Panc1 (cell line): ENCODE measurements at regions not wholly inside any gene's neighbourhood (a gene's known extent, or its start where the extent isn't known, plus 50 kb on each side); places are given as distances from the start of the nearest gene placed in this dataset.

Experiments used
- ATAC-seq: fragments of 200-7000 bp; cut with Tn5 transposase; 2 replicates; pipeline ENCODE4 v1.9.1; 2020; ENCODE audit warnings: mild to moderate bottlenecking, moderate library complexity
- BruUV-seq: library from RNA; stranded (reverse); fragments of 400-500 nt; replicated peaks from 2 replicates; lab custom pipeline; 2021; lab: Mats Ljungman, UMichigan
- CTCF ChIA-PET: fragments of 300-600 bp; sonication (Branson Sonifier 250); formaldehyde crosslinking; loops from one replicate; lab custom pipeline; 2022; ENCODE audit warnings: antibody characterized with exemption; lab: Charles Lee
- POLR2A ChIA-PET: fragments of 300-600 bp; sonication (Branson Sonifier 250); formaldehyde crosslinking; loops from one replicate; lab custom pipeline; 2022; ENCODE audit warnings: antibody characterized with exemption; lab: Charles Lee
- DNase-seq: peaks from one replicate; pipeline ENCODE4 v3.0.0-alpha.2; 2010; ENCODE audit warnings: low read depth, low spot score
- H3K27ac ChIP-seq: 2 replicates; pipeline ENCODE4 v1.5.1; 2011; ENCODE audit warnings: mild to moderate bottlenecking, low read length, inconsistent platforms
- H3K27me3 ChIP-seq: fragments of 200-500 bp; sonication (Bioruptor generic); 2 replicates; pipeline ENCODE4 v1.6.0; 2014; ENCODE audit warnings: low read length, inconsistent platforms; ENCODE audit not compliant: control insufficient read depth, insufficient read depth
- H3K36me3 ChIP-seq: fragments of 200-500 bp; sonication (Bioruptor generic); 2 replicates; pipeline ENCODE4 v1.5.1; 2014; ENCODE audit warnings: inconsistent platforms, mild to moderate bottlenecking, low read length, moderate library complexity; ENCODE audit not compliant: control insufficient read depth, insufficient read depth
- H3K4me1 ChIP-seq: 2 replicates; pipeline ENCODE4 v1.5.1; 2011; ENCODE audit warnings: inconsistent platforms, mild to moderate bottlenecking, low read length, moderate library complexity; ENCODE audit not compliant: control insufficient read depth, insufficient read depth
- H3K4me3 ChIP-seq, 2 experiments: 2 replicates each; pipeline ENCODE4 v1.5.1; 2011 to 2012; ENCODE audit warnings: low read depth in 2 of 2, low read length in 2 of 2, mild to moderate bottlenecking in 2 of 2, inconsistent platforms in 1 of 2, moderate library complexity in 1 of 2
- H3K9me3 ChIP-seq: fragments of 200-500 bp; sonication (Bioruptor generic); 2 replicates; pipeline ENCODE4 v1.5.1; 2014; ENCODE audit warnings: low read depth, mild to moderate bottlenecking, inconsistent platforms, low read length, moderate library complexity; ENCODE audit not compliant: control insufficient read depth, insufficient read depth
- POLR2AphosphoS5 ChIP-seq: IDR thresholded peaks from 2 replicates; pipeline ENCODE4 v1.6.1; 2012; ENCODE audit warnings: mild to moderate bottlenecking, low read depth, low read length, moderate library complexity
- SIN3A ChIP-seq: IDR thresholded peaks from 2 replicates; pipeline ENCODE4 v1.6.1; 2012; ENCODE audit warnings: low read depth, mild to moderate bottlenecking, low read length, moderate library complexity, borderline replicate concordance; ENCODE audit not compliant: insufficient read depth
- TCF7L2 ChIP-seq: IDR thresholded peaks from 2 replicates; pipeline ENCODE4 v1.6.1; 2011; ENCODE audit warnings: mild to moderate bottlenecking, low read depth, low read length, inconsistent platforms
- in situ Hi-C: cut with HindIII; loops from 2 replicates; pipeline ENCODE4 v1.10.0; 2016; ENCODE audit warnings: low sequenced_read_pairs, low pct_unique_long_range_greater_than_20kb
- intact Hi-C: fragments of 100-400 bp; cut with micrococcal nuclease; formaldehyde crosslinking; loops from one replicate; pipeline ENCODE4 v1.10.0; 2022; ENCODE audit not compliant: unreplicated experiment
- TF ChIP-seq, protein P1 (sequence below), 2 experiments: IDR thresholded peaks; 2 replicates each; pipeline ENCODE4 v1.6.1; 2011 to 2012; ENCODE audit warnings: low read depth in 2 of 2, control low read depth in 1 of 2, low read length in 1 of 2, mild to moderate bottlenecking in 1 of 2, moderate library complexity in 1 of 2; ENCODE audit not compliant: insufficient read depth in 1 of 2
- TF ChIP-seq, protein P2 (sequence below): fragments of 450-650 bp; IDR thresholded peaks from 2 replicates; pipeline ENCODE4 v1.5.1; 2017; ENCODE audit warnings: mild to moderate bottlenecking

DNA sequence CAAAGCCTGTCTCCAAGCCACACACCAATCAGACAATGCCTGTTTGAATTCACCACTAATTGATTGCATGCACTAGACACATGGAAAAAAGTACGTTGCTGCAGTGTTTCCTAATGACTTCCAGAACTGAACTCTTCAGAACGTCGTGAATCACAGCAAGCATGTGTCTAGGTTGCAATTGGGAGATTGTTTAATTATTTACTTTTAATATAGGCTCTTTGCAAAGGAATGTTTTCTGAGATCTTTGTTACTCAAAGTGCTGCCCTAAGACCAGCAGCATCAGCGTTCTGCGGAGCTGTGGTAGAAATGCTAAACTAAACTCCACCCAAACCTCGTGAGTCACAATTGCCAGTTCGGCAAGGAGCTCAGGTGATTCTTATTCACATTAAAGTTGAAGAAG, 52.7 kb upstream of the CCDC68 start:
- in situ Hi-C loops: no loop called here
- no peak for ATAC-seq
- intact Hi-C loops: no loop called here
- TF ChIP-seq, protein P1, sequence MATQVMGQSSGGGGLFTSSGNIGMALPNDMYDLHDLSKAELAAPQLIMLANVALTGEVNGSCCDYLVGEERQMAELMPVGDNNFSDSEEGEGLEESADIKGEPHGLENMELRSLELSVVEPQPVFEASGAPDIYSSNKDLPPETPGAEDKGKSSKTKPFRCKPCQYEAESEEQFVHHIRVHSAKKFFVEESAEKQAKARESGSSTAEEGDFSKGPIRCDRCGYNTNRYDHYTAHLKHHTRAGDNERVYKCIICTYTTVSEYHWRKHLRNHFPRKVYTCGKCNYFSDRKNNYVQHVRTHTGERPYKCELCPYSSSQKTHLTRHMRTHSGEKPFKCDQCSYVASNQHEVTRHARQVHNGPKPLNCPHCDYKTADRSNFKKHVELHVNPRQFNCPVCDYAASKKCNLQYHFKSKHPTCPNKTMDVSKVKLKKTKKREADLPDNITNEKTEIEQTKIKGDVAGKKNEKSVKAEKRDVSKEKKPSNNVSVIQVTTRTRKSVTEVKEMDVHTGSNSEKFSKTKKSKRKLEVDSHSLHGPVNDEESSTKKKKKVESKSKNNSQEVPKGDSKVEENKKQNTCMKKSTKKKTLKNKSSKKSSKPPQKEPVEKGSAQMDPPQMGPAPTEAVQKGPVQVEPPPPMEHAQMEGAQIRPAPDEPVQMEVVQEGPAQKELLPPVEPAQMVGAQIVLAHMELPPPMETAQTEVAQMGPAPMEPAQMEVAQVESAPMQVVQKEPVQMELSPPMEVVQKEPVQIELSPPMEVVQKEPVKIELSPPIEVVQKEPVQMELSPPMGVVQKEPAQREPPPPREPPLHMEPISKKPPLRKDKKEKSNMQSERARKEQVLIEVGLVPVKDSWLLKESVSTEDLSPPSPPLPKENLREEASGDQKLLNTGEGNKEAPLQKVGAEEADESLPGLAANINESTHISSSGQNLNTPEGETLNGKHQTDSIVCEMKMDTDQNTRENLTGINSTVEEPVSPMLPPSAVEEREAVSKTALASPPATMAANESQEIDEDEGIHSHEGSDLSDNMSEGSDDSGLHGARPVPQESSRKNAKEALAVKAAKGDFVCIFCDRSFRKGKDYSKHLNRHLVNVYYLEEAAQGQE (IDR thresholded peaks at IDR 0.05; ENCODE audit: insufficient read depth in 1 of 2, low read depth in 2 of 2, low read length in 1 of 2): no peak
- TF ChIP-seq SIN3A (no peak), POLR2AphosphoS5 (no peak), TCF7L2 (no peak)
- TF ChIP-seq, protein P2, sequence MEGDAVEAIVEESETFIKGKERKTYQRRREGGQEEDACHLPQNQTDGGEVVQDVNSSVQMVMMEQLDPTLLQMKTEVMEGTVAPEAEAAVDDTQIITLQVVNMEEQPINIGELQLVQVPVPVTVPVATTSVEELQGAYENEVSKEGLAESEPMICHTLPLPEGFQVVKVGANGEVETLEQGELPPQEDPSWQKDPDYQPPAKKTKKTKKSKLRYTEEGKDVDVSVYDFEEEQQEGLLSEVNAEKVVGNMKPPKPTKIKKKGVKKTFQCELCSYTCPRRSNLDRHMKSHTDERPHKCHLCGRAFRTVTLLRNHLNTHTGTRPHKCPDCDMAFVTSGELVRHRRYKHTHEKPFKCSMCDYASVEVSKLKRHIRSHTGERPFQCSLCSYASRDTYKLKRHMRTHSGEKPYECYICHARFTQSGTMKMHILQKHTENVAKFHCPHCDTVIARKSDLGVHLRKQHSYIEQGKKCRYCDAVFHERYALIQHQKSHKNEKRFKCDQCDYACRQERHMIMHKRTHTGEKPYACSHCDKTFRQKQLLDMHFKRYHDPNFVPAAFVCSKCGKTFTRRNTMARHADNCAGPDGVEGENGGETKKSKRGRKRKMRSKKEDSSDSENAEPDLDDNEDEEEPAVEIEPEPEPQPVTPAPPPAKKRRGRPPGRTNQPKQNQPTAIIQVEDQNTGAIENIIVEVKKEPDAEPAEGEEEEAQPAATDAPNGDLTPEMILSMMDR: no peak
- BruUV-seq: no TSS peak
- Histone ChIP-seq H3K27ac (no peak overlapping the region), H3K4me1 (no peaks in the 10 kb centered on the region), H3K9me3 (no peaks in the 10 kb centered on the region), H3K27me3 (no peaks in the 10 kb centered on the region), H3K36me3 (no peaks in the 10 kb centered on the region), H3K4me3 (no peak overlapping the region)
- ChIA-PET CTCF (no interaction called here), POLR2A (no interaction called here)
- DNase-seq: peak; percentile 7
